GM19023 (cell line): ENCODE measurements at regions not wholly inside any gene's neighbourhood (a gene's known extent, or its start where the extent isn't known, plus 50 kb on each side); places are given as distances from the start of the nearest gene placed in this dataset.
A peak's percentile ranks its signal among the peaks of the same experiment; 100 is the strongest.
"Not testable (repeated sequence)": the region's sequence is repeated elsewhere in the genome, so short reads cannot be mapped to it uniquely, and the experiment has no call there.

Source experiments
- ATAC-seq: cut with Tn5 transposase; IDR thresholded peaks from one replicate; pipeline ENCODE4 v1.9.1; 2021; ENCODE audit warnings: mild to moderate bottlenecking, moderate library complexity; ENCODE audit not compliant: unreplicated experiment

DNA sequence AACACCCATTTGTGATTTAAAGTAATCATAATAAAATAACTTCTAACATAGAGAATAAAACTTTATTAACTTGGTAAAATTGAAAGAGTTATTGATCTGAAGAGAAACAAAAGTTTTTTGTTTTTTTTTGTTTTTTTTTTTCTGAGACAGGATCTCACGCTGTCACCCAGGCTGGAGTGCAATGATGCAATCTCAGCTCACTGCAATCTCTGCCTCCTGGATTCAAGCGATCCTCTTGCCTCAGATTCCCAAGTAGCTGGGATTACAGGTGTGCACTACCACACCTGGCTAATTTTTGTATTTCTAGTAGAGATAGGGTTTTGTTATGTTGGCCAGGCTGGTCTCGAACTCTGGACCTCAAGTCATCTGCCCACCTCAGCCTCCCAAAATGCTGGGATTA, 116.5 kb upstream of the SPATA31D4 start:
- ATAC-seq: not testable (repeated sequence)

DNA sequence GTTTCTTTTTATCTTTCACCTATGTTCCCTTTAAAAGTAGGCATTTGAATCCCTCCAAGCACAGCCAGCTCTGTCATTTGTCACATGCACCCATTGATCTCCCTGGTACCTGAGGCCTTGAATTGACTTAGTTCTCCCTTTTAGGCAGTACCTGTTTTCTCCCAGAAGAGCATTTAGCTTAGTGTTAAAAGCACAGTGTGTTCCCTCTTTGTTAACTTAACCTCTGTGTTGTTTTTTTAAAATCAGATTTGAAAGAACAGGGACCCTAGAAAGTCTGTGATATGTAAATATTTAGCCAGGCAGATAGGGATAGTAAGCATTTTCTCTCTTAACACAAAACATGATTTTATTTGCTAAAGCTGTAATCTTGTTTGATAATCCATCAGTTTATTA, 113.8 kb upstream of the SPATA31D4 start:
- ATAC-seq: no peak

DNA sequence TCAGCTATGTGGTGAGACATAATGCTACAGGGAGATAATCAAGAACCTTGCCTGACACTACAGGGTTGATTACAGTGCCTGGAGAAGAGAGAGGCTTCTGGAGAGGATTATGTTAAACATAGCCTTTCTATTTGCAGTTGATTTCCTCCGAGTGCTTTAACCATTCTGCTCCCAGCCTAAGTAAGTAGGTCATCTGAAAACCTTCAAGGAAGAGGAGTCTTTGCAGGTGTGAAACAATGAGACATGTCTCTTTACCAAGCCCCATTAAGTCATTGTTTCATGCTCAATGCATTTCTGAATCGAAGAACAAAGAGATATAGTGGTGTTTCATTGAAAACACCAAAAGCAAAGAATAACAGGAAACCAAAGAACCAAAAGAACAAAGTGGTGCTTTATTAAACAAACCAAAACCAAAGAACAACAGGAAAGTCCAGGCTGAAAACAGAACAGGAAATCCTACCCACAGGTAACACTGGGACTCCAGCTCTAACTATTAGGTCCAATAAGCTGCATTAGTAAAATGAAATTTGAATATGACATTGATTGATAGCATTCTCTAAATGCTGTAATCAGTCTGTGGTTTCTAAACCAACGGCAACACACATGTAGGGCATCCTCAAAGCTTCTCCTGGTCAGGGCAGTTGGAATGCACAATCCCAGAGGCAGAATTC, 113.3 kb upstream of the SPATA31D4 start:
- peak; percentile 81 for ATAC-seq

- no peak for ATAC-seq
These were observed 112.4 kb upstream of the SPATA31D4 start for GRCh38 chr9:81815781-81816180.

GRCh38 chr9:81819155-81819554, 109.1 kb upstream of the SPATA31D4 start:
- ATAC-seq: no peak

DNA sequence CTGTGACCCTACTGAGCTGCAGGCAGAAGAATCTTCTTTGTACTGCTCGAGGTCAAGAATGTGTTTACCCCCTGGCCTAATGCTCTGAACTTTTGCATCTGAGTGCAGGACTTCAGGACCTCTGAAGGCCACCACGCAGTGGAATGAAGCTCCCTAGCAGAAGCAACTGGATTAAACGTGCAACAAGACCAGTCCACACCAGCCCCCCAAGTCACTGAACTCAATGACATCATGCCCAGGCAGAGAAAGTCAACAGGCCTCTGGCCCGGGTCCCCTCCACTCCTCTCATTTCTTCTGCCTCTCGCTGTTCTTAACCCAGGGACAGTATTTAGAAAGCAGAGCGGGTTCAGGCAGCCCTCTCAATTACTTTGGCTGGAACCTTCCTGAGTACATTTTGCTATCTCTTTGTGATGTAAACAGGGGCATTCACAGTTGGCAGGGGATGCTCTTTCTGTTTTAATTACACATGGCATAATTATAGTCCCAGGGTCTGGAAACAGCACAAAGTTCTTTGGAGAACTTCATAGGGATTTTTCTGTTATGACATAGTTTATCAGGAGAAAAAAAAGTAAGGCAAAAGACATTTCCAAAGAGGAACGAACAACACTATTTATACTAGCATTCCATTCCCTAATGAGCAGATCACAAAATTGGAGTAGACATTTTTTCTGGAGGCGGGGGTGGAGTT, 108.2 kb upstream of the SPATA31D4 start:
- ATAC-seq: no peak

DNA sequence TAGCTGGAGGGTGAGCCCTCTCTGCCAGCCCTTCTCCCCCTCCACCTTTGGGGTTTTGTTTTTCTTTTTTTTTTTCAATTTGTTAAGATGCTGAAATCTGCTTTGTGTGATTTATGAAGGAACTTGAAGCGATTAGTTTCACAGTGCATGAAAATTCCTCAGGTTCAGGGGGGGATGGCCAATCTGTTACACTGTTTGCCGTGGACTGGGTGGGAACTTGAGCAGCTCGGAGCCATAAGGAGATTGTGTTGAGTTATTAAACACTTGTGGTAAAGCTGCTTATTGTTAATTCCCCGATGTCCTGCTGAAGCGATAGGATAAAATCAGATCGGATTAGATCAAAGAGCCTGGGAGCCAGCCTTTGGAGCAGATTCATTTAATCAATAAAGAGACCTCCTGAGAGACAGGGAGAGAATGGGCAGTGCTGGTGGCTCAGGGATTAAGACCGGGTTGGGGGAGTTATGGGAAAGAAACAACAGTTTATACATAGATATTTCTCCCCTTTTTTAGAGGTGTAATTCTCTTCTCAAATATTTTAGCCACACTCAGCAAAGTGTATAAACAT, 105.8 kb upstream of the SPATA31D4 start:
- ATAC-seq: no peak

DNA sequence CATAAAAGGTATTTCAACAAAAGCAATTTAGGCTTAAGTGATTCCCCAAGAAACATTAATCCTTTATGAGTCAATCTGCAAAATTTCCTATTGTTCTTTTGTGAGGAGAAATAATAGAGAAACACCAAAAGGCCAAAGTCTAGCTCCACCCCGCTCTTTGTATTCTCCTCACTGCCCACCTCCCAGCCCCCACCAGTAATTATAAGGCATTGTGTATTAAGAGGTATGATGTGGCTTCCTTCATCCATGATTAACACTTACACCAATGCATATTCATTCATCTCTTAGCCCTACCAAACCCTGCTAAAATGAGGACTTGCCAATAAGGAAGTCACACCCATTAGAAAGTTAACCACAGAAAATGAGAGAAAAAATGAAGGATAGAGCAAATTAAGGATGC, 105.3 kb upstream of the SPATA31D4 start:
- ATAC-seq: no peak

GRCh38 chr9:81823672-81824554, 104.3 kb upstream of the SPATA31D4 start:
- ATAC-seq: no peak

DNA sequence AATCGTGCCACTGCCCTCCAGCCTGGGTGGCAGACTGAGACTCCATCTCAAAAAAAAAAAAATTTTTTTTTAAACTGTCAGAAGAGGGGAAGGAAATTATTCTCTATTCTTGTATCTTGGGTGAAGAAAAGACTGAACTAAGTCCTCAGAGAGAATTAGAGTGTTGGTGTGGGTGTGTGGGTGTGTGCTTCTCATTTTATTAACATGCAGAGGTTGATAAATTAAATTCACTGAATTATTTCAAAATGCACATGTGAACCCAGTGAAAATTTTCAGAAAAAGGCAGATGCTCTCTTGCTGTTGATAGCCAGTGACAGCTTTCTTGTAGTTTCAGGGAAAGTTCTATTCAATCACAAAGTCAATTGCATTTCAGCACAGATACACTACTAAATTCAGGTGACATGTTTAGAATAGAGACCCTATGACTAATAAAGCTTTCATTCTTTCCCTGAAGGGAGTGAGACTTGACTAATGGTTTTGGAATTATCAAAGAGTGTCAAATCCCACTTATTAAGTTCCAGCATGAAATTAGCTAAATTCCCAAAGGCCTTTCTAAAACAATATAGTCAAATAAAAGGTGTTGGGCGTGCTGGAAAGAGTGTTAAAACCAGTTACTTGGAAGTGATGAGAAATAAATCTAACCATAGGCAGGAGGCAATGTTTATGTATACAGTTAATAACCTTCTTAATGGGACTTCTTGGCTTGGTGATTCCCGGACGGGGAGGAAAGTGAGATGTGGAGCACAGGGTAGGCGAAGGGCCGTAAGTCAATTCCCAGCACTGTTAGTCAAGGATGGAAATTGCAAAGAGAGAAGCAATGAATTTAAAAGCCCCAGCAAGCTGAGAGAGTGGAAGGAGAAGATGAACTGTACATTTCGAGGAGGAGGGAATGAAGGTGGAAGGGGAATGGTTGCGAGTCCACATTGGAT, 103.2 kb upstream of the SPATA31D4 start:
- no peak for ATAC-seq

GRCh38 chr9:81825846-81826516, 102.2 kb upstream of the SPATA31D4 start:
- ATAC-seq: no peak

- ATAC-seq: no peak
These were observed 101.7 kb upstream of the SPATA31D4 start for GRCh38 chr9:81826517-81826906.

DNA sequence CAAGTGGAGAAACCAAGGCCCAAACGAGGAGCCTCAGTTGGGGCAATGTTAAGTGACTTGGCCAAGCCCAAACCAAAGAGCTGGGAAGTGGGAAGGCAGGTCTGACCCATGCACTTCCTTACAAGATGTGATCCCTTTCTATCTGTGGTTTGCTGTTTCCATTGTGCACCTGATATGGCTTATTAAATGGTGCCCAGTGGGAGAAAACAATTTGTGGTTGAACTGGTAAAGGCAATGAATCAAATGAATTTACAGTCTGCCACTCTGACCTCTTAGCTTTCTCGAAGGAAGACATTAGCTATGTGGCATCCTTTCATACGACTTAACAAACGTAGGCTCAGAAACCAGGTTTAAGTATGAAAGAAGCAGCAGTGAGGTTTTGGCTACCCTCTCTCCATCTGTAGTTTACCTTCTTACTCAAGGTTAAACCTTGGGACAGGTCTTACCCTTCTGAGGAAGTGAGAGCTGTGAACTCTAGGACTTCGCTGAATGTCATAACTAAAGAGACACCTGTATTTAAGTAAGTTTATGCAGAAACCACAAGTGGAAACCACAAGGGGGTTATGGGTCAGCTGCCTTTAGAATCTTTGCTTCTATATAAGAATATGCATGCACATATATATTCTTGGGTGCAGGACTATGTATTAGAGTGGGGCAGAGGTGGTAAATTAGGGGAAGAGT, 100.5 kb upstream of the SPATA31D4 start:
- peak; percentile 84 for ATAC-seq

DNA sequence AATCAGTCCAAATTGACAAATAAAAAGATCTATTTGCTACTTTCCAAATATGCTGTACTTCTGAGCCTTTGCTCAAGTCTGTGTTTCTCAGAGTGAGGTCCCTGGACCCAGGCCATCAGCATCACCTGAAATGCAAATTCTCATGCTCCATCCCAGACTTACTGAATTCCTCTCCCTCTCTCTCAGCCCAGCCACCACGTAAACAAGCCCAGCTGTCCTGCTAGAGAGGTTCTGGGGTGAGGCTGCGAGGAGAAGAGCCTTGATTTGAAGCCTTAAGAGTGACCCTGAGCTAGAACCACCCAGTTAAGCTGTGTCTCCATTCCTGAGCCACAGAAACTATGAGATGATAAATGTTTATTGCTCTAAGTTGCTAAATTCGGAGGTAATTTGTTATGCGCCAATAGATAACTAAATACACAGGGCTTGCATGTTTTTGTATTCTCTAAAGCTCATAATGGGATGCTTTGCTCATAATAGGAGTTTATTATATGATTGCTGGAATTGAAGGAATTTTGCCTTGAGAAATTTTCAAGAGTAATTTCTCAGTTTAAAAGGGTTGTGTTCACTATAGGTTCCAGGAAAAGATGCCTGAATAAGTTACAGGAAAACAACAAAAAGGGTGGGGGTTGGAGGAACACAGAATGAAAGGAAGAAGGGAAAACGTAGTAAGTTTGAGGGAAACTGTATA, 98.9 kb upstream of the SPATA31D4 start:
- ATAC-seq: no peak

- ATAC-seq: not testable (repeated sequence)
These were observed 97.8 kb upstream of the SPATA31D4 start for GRCh38 chr9:81830431-81830830.

GRCh38 chr9:81832571-81833285, 95.5 kb upstream of the SPATA31D4 start:
- ATAC-seq: no peak

DNA sequence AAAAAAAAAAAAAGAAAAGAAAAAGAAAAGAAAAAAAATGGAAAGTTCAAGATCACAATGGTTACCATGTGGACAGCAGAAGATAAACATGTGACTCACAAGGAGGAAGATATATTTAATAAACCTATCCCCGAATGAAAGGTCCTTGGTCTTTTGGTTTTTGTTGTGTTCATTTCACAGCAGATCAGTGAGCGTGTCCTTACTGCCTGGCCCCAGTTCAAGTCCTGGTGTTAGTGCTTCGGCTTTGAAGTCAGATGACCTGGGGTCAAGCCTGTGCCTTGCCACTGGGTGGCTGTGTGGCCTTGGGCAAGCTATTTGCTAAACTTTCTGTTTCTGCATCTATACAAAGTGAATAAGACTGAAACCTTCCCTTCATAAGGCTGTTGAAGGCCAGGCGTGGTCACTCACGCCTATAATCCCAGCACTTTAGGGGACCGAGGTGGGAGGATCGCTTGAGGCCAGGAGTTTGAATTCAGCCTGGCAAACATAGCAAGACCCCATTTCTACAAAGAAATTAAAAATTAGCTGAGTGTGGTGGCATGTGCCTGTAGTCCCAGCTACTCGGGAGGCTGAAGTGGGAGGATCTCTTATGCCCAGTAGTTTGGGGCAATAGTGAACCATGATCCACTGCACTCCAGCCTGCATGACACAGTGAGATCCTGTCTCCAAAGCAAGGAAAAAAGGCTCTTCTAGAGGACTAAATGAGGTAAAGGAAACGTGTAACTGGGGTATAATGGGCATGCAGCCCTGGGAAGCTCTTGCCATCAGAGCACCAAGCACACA, 94.5 kb upstream of the SPATA31D4 start:
- no peak for ATAC-seq
